GM23248 (cell line): ENCODE measurements at regions not wholly inside any gene's neighbourhood (a gene's known extent, or its start where the extent isn't known, plus 50 kb on each side); places are given as distances from the start of the nearest gene placed in this dataset.

ENCODE experiments used
- DNase-seq: peaks from one replicate; pipeline ENCODE4 v3.0.0-alpha.2; 2015
- H2AFZ ChIP-seq: fragments of 200-600 bp; sonication (generic); 2 replicates; pipeline ENCODE4 v1.6.1; 2016; ENCODE audit warnings: antibody characterized with exemption
- H3F3A ChIP-seq: fragments of 200-600 bp; sonication (generic); 2 replicates; pipeline ENCODE4 v1.6.1; 2016; ENCODE audit warnings: mild to moderate bottlenecking, antibody characterized with exemption, mixed run types; ENCODE audit not compliant: insufficient read depth
- H3K27ac ChIP-seq: fragments of 200-600 bp; sonication (generic); 2 replicates; pipeline ENCODE4 v1.5.1; 2016; ENCODE audit warnings: mild to moderate bottlenecking
- H3K27me3 ChIP-seq: fragments of 200-600 bp; sonication (generic); replicated peaks from 2 replicates; pipeline ENCODE4 v1.6.1; 2016; ENCODE audit warnings: mild to moderate bottlenecking; ENCODE audit not compliant: insufficient read depth
- H3K36me3 ChIP-seq: fragments of 200-600 bp; sonication (generic); 2 replicates; pipeline ENCODE4 v1.6.1; 2016; ENCODE audit warnings: low read depth, mild to moderate bottlenecking
- H3K4me1 ChIP-seq: fragments of 200-600 bp; sonication (generic); 2 replicates; pipeline ENCODE4 v1.6.1; 2016; ENCODE audit warnings: mild to moderate bottlenecking; ENCODE audit not compliant: insufficient read depth
- H3K4me2 ChIP-seq: fragments of 200-600 bp; sonication (generic); one replicate; pipeline ENCODE4 v1.6.1; 2016; ENCODE audit warnings: mild to moderate bottlenecking; ENCODE audit not compliant: unreplicated experiment
- H3K4me3 ChIP-seq: fragments of 200-600 bp; sonication (generic); 2 replicates; pipeline ENCODE4 v1.5.1; 2016; ENCODE audit warnings: mild to moderate bottlenecking
- H3K79me2 ChIP-seq: fragments of 200-600 bp; sonication (generic); 2 replicates; pipeline ENCODE4 v1.6.1; 2016; ENCODE audit warnings: mild to moderate bottlenecking; ENCODE audit not compliant: insufficient read depth
- H3K9ac ChIP-seq: fragments of 200-600 bp; sonication (generic); 2 replicates; pipeline ENCODE4 v1.6.1; 2016; ENCODE audit warnings: mild to moderate bottlenecking
- H3K9me2 ChIP-seq: fragments of 200-600 bp; sonication (generic); 2 replicates; pipeline ENCODE4 v1.6.1; 2016; ENCODE audit warnings: mixed run types, mild to moderate bottlenecking, moderate library complexity; ENCODE audit not compliant: insufficient read depth
- H3K9me3 ChIP-seq: fragments of 200-600 bp; sonication (generic); one replicate; pipeline ENCODE4 v1.6.1; 2017; ENCODE audit warnings: low read depth
- H4K20me1 ChIP-seq: fragments of 200-600 bp; sonication (generic); 2 replicates; pipeline ENCODE4 v1.6.0; 2016; ENCODE audit not compliant: insufficient read depth
- EZH2 ChIP-seq: fragments of 200-600 bp; sonication (generic); IDR thresholded peaks from 2 replicates; pipeline ENCODE4 v1.6.1; 2018; ENCODE audit warnings: antibody characterized with exemption, mild to moderate bottlenecking; ENCODE audit not compliant: insufficient read depth, poor library complexity, severe bottlenecking
- EZH2phosphoT487 ChIP-seq: fragments of 200-600 bp; sonication (generic); IDR thresholded peaks from 2 replicates; pipeline ENCODE4 v1.6.1; 2018; ENCODE audit warnings: antibody characterized with exemption, moderate library complexity, mild to moderate bottlenecking, low read depth; ENCODE audit not compliant: insufficient read depth
- WGBS, 2 experiments: methylation state at CpG; one replicate each; pipeline ENCODE4 v1.1.6; 2015 to 2017; ENCODE audit warnings: low lambda C conversion rate in 2 of 2, low coverage in 1 of 2; ENCODE audit errors: missing lambda C conversion rate in 2 of 2; 5-methylcytosine and 5-hydroxymethylcytosine counted together
- in situ Hi-C: fragments of 300-500 bp; cut with MboI; formaldehyde crosslinking; loops from 2 replicates; pipeline ENCODE4 v1.15.0; 2020

DNA sequence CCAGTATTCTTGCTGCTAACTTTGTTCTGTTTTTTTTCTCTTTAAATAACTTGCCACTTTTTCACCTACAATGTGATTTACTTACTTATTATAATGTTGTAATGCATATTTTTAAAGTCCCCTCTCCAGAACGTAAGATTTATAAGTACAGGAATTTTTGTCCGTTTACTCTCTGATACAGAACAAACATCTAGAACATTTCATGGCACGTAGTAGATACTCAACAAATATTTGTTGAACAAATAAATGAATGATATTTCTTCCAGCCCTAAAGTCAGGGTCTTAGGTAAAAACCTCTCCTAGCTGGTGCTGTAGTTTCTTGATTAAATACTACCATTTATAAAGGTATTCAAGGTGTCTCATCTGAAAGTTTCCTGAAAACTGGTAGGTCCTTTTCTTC, 125.1 kb downstream of the ZBTB18 start:
- no peaks in the 10 kb centered on the region for H3F3A ChIP-seq
- no peaks in the 10 kb centered on the region for H3K9me2 ChIP-seq
- H3K4me1 ChIP-seq, result no peaks in the 10 kb centered on the region
- H3K27ac ChIP-seq, result no peak overlapping the region
- no peaks in the 10 kb centered on the region for H3K79me2 ChIP-seq
- WGBS, 2 experiments, result 51 to 57% methylated on average over 3 of the region's 3 CpGs
- in situ Hi-C loops, result no loop called here
- TF ChIP-seq EZH2 (no peak), EZH2phosphoT487 (no peak)
- H3K4me3 ChIP-seq, result no peak overlapping the region
- no peak overlapping the region for H3K9ac ChIP-seq
- H3K36me3 ChIP-seq, result no peaks in the 10 kb centered on the region
- no peaks in the 10 kb centered on the region for H3K9me3 ChIP-seq
- DNase-seq, result no peak
- H3K27me3 ChIP-seq, result no peaks in the 10 kb centered on the region
- no peak overlapping the region for H3K4me2 ChIP-seq
- H4K20me1 ChIP-seq, result no peaks in the 10 kb centered on the region
- no peak overlapping the region for H2AFZ ChIP-seq

DNA sequence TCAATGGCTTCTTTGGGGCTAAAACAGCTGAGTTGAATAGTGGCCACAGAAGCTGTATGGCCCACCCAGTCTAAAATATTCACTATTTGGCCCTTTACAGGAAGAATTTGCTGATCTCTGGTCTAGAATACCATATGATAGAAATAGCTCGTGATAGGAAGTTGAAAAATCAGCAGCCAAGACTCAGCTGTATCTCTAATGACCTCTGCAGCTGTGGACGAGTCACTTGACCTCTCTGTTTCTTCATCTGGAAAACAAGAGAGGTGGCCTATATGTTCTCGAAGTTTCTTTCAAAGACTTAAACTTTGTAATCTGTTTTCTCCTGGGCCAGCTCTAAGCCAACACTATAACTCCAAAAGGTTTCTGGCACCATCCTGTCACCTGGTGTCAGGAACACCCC, 129.2 kb downstream of the ZBTB18 start:
- no peak for DNase-seq
- TF ChIP-seq EZH2, result no peak
- no peak for TF ChIP-seq EZH2phosphoT487
- Histone ChIP-seq H3K4me3 (no peak overlapping the region), H2AFZ (no peak overlapping the region), H3K9ac (no peak overlapping the region), H3K79me2 (no peaks in the 10 kb centered on the region), H3K9me3 (no peaks in the 10 kb centered on the region), H3K4me1 (no peaks in the 10 kb centered on the region), H3K36me3 (no peaks in the 10 kb centered on the region), H3K4me2 (no peak overlapping the region), H3K27me3 (no peaks in the 10 kb centered on the region), H3K27ac (no peak overlapping the region), H4K20me1 (no peaks in the 10 kb centered on the region), H3K9me2 (no peaks in the 10 kb centered on the region), H3F3A (no peaks in the 10 kb centered on the region)
- 90 to 93% methylated on average over 3 of the region's 3 CpGs for WGBS, 2 experiments
- in situ Hi-C loops, result no loop called here

DNA sequence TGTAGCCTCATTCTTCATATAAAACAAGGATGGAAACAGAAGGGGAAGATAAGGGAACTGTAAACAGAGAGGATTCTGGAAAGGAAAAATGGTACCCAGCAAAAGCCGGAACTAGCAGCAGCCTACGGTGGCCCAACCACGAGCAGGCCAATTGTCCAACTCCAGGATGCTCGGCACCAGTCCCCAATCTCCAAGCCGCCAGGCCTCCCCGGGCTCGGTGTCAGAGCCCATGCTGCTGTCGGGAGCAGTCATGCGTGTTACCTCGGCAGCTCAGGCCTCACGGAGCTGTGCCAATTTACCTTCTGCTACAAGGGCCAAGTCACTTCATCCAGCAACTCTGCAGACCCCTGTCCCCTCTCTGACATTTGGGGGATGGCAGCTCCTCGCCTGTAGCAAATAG, 130.8 kb downstream of the ZBTB18 start:
- no peak overlapping the region for H2AFZ ChIP-seq
- 79 to 86% methylated on average over 12 of the region's 12 CpGs for WGBS, 2 experiments
- in situ Hi-C loops, result no loop called here

DNA sequence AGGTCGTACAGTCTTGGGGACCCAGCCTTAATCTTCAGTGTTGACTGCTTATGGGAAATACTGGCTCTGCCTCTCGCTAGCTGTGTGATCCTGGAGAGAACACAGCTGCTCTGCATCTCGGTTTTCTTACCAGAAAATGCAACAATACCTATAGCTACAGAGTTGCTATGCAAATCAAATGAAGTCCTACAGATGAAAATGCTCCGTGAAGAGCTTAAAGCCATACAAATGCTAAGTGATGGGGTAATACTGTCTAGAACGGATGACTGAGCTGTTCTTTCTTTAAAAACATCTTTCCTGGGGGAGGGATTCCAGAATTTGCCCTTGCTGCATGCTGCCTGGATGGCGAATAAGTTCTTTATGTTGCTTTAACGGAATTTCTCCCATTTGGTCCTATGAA, 132.0 kb downstream of the ZBTB18 start:
- in situ Hi-C loops, result no loop called here
- H3K36me3 ChIP-seq, result no peaks in the 10 kb centered on the region
- no peaks in the 10 kb centered on the region for H3K27me3 ChIP-seq
- no peaks in the 10 kb centered on the region for H3K4me1 ChIP-seq
- TF ChIP-seq EZH2, result no peak
- no peak for TF ChIP-seq EZH2phosphoT487
- H3K79me2 ChIP-seq, result no peaks in the 10 kb centered on the region
- H4K20me1 ChIP-seq, result no peaks in the 10 kb centered on the region
- H3K4me3 ChIP-seq, result no peak overlapping the region
- 65 to 75% methylated on average over 7 of the region's 7 CpGs for WGBS, 2 experiments
- H3F3A ChIP-seq, result no peaks in the 10 kb centered on the region
- no peaks in the 10 kb centered on the region for H3K9me3 ChIP-seq
- no peak overlapping the region for H3K9ac ChIP-seq
- H3K9me2 ChIP-seq, result no peaks in the 10 kb centered on the region
- H2AFZ ChIP-seq, result no peak overlapping the region
- no peak overlapping the region for H3K27ac ChIP-seq
- H3K4me2 ChIP-seq, result no peak overlapping the region
- no peak for DNase-seq

More for the DNA sequence above, 130.8 kb downstream of the ZBTB18 start:
- Histone ChIP-seq H3K9ac (no peak overlapping the region), H3F3A (no peaks in the 10 kb centered on the region), H3K4me2 (no peak overlapping the region), H3K9me3 (no peaks in the 10 kb centered on the region), H3K4me3 (no peak overlapping the region), H3K79me2 (no peaks in the 10 kb centered on the region), H3K27ac (no peak overlapping the region), H4K20me1 (no peaks in the 10 kb centered on the region), H3K9me2 (no peaks in the 10 kb centered on the region), H3K36me3 (no peaks in the 10 kb centered on the region), H3K4me1 (no peaks in the 10 kb centered on the region), H3K27me3 (no peaks in the 10 kb centered on the region)
- no peak for DNase-seq
- TF ChIP-seq EZH2, result no peak
- TF ChIP-seq EZH2phosphoT487, result no peak

DNA sequence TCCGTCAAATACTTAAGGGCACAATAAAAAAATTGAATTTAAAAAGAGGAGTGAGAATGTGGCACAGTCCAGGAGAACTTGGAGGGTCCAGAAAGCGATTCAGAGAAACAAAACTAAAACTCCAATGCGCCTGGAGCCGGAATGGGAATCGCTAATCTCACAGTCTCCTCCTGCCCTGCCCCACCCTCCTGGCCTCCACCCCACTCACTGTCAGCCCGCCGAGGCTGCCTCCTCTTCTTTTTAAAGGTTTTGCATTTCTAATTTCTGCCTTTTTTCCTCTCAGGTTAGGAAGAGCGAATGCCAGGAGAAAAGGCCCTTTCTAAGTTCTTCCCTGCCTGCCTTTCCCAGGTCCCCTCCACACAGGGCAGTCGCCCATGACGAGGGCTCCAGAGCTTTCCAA, 135.3 kb downstream of the ZBTB18 start:
- no peak for DNase-seq
- Histone ChIP-seq H3K36me3 (no peaks in the 10 kb centered on the region), H4K20me1 (no peaks in the 10 kb centered on the region), H3K4me3 (no peak overlapping the region), H3F3A (no peaks in the 10 kb centered on the region), H3K79me2 (no peaks in the 10 kb centered on the region), H3K9ac (no peak overlapping the region), H3K27ac (no peak overlapping the region), H3K27me3 (no peaks in the 10 kb centered on the region), H3K9me3 (no peaks in the 10 kb centered on the region), H2AFZ (no peak overlapping the region), H3K9me2 (no peaks in the 10 kb centered on the region), H3K4me2 (no peak overlapping the region), H3K4me1 (no peaks in the 10 kb centered on the region)
- TF ChIP-seq EZH2phosphoT487 (no peak), EZH2 (no peak)
- WGBS, 2 experiments, result 72 to 79% methylated on average over 10 of the region's 10 CpGs
- in situ Hi-C loops, result no loop called here
